IMR-90 (cell line): ENCODE measurements at regions not wholly inside any gene's neighbourhood (a gene's known extent, or its start where the extent isn't known, plus 50 kb on each side); places are given as distances from the start of the nearest gene placed in this dataset.
A peak's percentile ranks its signal among the peaks of the same experiment; 100 is the strongest.

Source experiments
- ATAC-seq: fragments of 200-7000 bp; cut with Tn5 transposase; 2 replicates; pipeline ENCODE4 v1.9.1; 2020; ENCODE audit warnings: low read depth, mild to moderate bottlenecking, moderate library complexity
- BruUV-seq: library from RNA; stranded (reverse); fragments of 400-500 nt; replicated peaks from 2 replicates; lab custom pipeline; 2021; lab: Mats Ljungman, UMichigan
- CTCF ChIA-PET: fragments of 300-600 bp; formaldehyde crosslinking; extraction: SDS; loops from one replicate; lab custom pipeline; 2021; ENCODE audit warnings: antibody characterized with exemption; lab: Yijun Ruan, JAX
- POLR2A ChIA-PET: fragments of 300-600 bp; sonication (Branson Sonifier 250); formaldehyde crosslinking; loops from one replicate; lab custom pipeline; 2022; ENCODE audit warnings: antibody characterized with exemption; ENCODE audit not compliant: unreplicated experiment; lab: Charles Lee
- DNase-seq: peaks from one replicate; pipeline ENCODE4 v3.0.0; 2013
- H2AFZ ChIP-seq: replicated peaks from 2 replicates; pipeline ENCODE3; 2013; ENCODE audit warnings: low read length, mild to moderate bottlenecking; ENCODE audit not compliant: poor library complexity
- H2AK5ac ChIP-seq: 2 replicates; pipeline ENCODE4 v1.6.1; 2013; ENCODE audit warnings: low read depth, low read length, inconsistent platforms
- H2AK9ac ChIP-seq: replicated peaks from 2 replicates; pipeline ENCODE3; 2013; ENCODE audit warnings: mild to moderate bottlenecking, low read depth, low read length, moderate library complexity; ENCODE audit not compliant: poor library complexity
- H2BK120ac ChIP-seq: 2 replicates; pipeline ENCODE4 v1.6.1; 2013; ENCODE audit warnings: low read depth, low read length, inconsistent platforms
- H2BK15ac ChIP-seq: 3 replicates; pipeline ENCODE4 v1.6.1; 2013; ENCODE audit warnings: low read depth, low read length, inconsistent platforms
- H2BK20ac ChIP-seq: 2 replicates; pipeline ENCODE4 v1.6.1; 2013; ENCODE audit warnings: low read depth, mild to moderate bottlenecking, inconsistent platforms, low read length, moderate library complexity
- H2BK5ac ChIP-seq: 2 replicates; pipeline ENCODE4 v1.6.1; 2013; ENCODE audit warnings: mild to moderate bottlenecking, low read depth, low read length, inconsistent platforms; ENCODE audit not compliant: poor library complexity, severe bottlenecking
- H3K14ac ChIP-seq: replicated peaks from 2 replicates; pipeline ENCODE4 v1.6.1; 2013; ENCODE audit warnings: low read depth, low read length, inconsistent platforms
- H3K18ac ChIP-seq: 2 replicates; pipeline ENCODE4 v1.6.1; 2013; ENCODE audit warnings: low read depth, low read length, control low read depth
- H3K23ac ChIP-seq: 2 replicates; pipeline ENCODE4 v1.6.1; 2013; ENCODE audit warnings: low read depth, low read length, inconsistent platforms
- H3K27ac ChIP-seq: 2 replicates; pipeline ENCODE4 v1.5.1; 2013; ENCODE audit warnings: mild to moderate bottlenecking, control low read depth, low read length; ENCODE audit not compliant: insufficient read depth
- H3K27me3 ChIP-seq: 2 replicates; pipeline ENCODE4 v1.6.1; 2013; ENCODE audit warnings: low read length; ENCODE audit not compliant: control insufficient read depth, insufficient read depth
- H3K36me3 ChIP-seq: 2 replicates; pipeline ENCODE4 v1.6.1; 2013; ENCODE audit warnings: low read length, mixed read lengths; ENCODE audit not compliant: control insufficient read depth, insufficient read depth
- H3K4ac ChIP-seq: 2 replicates; pipeline ENCODE4 v1.6.1; 2013; ENCODE audit warnings: low read depth, low read length, inconsistent platforms
- H3K4me1 ChIP-seq: 2 replicates; pipeline ENCODE4 v1.6.1; 2013; ENCODE audit warnings: low read length, mixed read lengths; ENCODE audit not compliant: control insufficient read depth, insufficient read depth
- H3K4me2 ChIP-seq: 2 replicates; pipeline ENCODE4 v1.6.1; 2013; ENCODE audit warnings: low read depth, mild to moderate bottlenecking, control low read depth, low read length, moderate library complexity
- H3K4me3 ChIP-seq: 2 replicates; pipeline ENCODE4 v1.5.1; 2013; ENCODE audit warnings: low read depth, mild to moderate bottlenecking, control low read depth, low read length, moderate library complexity; ENCODE audit not compliant: insufficient read depth
- H3K56ac ChIP-seq: 2 replicates; pipeline ENCODE4 v1.6.1; 2013; ENCODE audit warnings: low read length, inconsistent platforms; ENCODE audit not compliant: insufficient read depth; ENCODE audit errors: extremely low read depth
- H3K79me1 ChIP-seq, 2 experiments: 2 replicates each; pipeline ENCODE4 v1.6.1; 2013; ENCODE audit warnings: low read length in 2 of 2, inconsistent platforms in 1 of 2, low read depth in 1 of 2
- H3K9ac ChIP-seq: 2 replicates; pipeline ENCODE4 v1.6.1; 2013; ENCODE audit warnings: low read depth, low read length, control low read depth
- H3K9me1 ChIP-seq: 2 replicates; pipeline ENCODE4 v1.6.1; 2013; ENCODE audit warnings: low read length, inconsistent platforms; ENCODE audit not compliant: insufficient read depth
- H3K9me3 ChIP-seq: 2 replicates; pipeline ENCODE4 v1.6.1; 2013; ENCODE audit warnings: low read length; ENCODE audit not compliant: control insufficient read depth, insufficient read depth
- H4K20me1 ChIP-seq: 2 replicates; pipeline ENCODE4 v1.6.1; 2013; ENCODE audit warnings: low read length, inconsistent platforms; ENCODE audit not compliant: insufficient read depth
- H4K5ac ChIP-seq: 2 replicates; pipeline ENCODE4 v1.6.1; 2013; ENCODE audit warnings: mild to moderate bottlenecking, low read depth, low read length, control low read depth
- H4K8ac ChIP-seq, 2 experiments: 2 replicates each; pipeline ENCODE4 v1.6.1; 2013; ENCODE audit warnings: low read depth in 2 of 2, low read length in 2 of 2, control low read depth in 1 of 2, inconsistent platforms in 1 of 2
- H4K91ac ChIP-seq: 2 replicates; pipeline ENCODE4 v1.6.1; 2013; ENCODE audit warnings: low read depth, low read length, inconsistent platforms; ENCODE audit not compliant: insufficient read depth
- BHLHE40 ChIP-seq: fragments of 150-350 bp; IDR thresholded peaks from 2 replicates; pipeline ENCODE4 v1.6.1; 2016; ENCODE audit warnings: mild to moderate bottlenecking, low read depth, low read length
- CEBPB ChIP-seq: IDR thresholded peaks from 2 replicates; pipeline ENCODE4 v1.6.1; 2012; ENCODE audit warnings: low read depth, low read length, improper control_type of control experiment
- CHD1 ChIP-seq: IDR thresholded peaks from 2 replicates; pipeline ENCODE4 v1.6.1; 2012; ENCODE audit warnings: low read depth, low read length, improper control_type of control experiment
- CTCF ChIP-seq: conservative IDR thresholded peaks from 2 replicates; pipeline ENCODE4 v1.5.1; 2012; ENCODE audit warnings: mild to moderate bottlenecking, low read depth, low read length, improper control_type of control experiment
- ELK1 ChIP-seq: fragments of 150-350 bp; IDR thresholded peaks from 2 replicates; pipeline ENCODE4 v1.6.1; 2016; ENCODE audit warnings: low read depth, mild to moderate bottlenecking, low read length, moderate library complexity, borderline replicate concordance
- MAFK ChIP-seq: IDR thresholded peaks from 2 replicates; pipeline ENCODE4 v1.6.1; 2012; ENCODE audit warnings: low read depth, low read length, improper control_type of control experiment
- MAZ ChIP-seq: IDR thresholded peaks from 2 replicates; pipeline ENCODE4 v1.6.1; 2012; ENCODE audit warnings: low read depth, mild to moderate bottlenecking, low read length, improper control_type of control experiment, moderate library complexity, borderline replicate concordance
- MXI1 ChIP-seq: IDR thresholded peaks from 2 replicates; pipeline ENCODE4 v1.6.1; 2012; ENCODE audit warnings: low read depth, mild to moderate bottlenecking, low read length, moderate library complexity, borderline replicate concordance
- NFE2L2 ChIP-seq: fragments of 150-350 bp; IDR thresholded peaks from 2 replicates; pipeline ENCODE4 v1.6.1; 2016; ENCODE audit warnings: low read depth, mild to moderate bottlenecking, low read length
- RCOR1 ChIP-seq: IDR thresholded peaks from 2 replicates; pipeline ENCODE4 v1.6.1; 2012; ENCODE audit warnings: mild to moderate bottlenecking, low read length, improper control_type of control experiment; ENCODE audit not compliant: insufficient replicate concordance
- RFX5 ChIP-seq: IDR thresholded peaks from 2 replicates; pipeline ENCODE4 v1.8.0; 2012; ENCODE audit warnings: low read depth, mild to moderate bottlenecking, low read length, moderate library complexity
- SMC3 ChIP-seq: fragments of 150-350 bp; IDR thresholded peaks from 2 replicates; pipeline ENCODE4 v1.6.1; 2016; ENCODE audit warnings: low read depth, mild to moderate bottlenecking, antibody characterized with exemption, low read length, moderate library complexity
- WGBS, 2 experiments: methylation state at CpG; one replicate each; pipeline versions ENCODE4 v1.1.5 to v1.1.7; 2013; ENCODE audit warnings: missing lambda C conversion rate in 2 of 2; ENCODE audit not compliant: insufficient read length in 1 of 2; ENCODE audit errors: extremely low coverage in 2 of 2; 5-methylcytosine and 5-hydroxymethylcytosine counted together
- dilution Hi-C: fragments of 300-500 bp; cut with HindIII; formaldehyde crosslinking; loops from one replicate; pipeline ENCODE4 v1.14.3; 2018; ENCODE audit warnings: low sequenced_read_pairs; ENCODE audit not compliant: unreplicated experiment
- in situ Hi-C: fragments of 300-500 bp; cut with MboI; formaldehyde crosslinking; loops from 3 replicates; pipeline ENCODE4 v1.14.3; 2019; ENCODE audit warnings: low sequenced_read_pairs, inconsistent platforms, mixed read lengths
- intact Hi-C: fragments of 100-400 bp; cut with micrococcal nuclease; formaldehyde crosslinking; loops from 2 replicates; pipeline ENCODE4 v1.10.0; 2022

- no peak for TF ChIP-seq RCOR1
These were observed 148.7 kb downstream of the MEX3B start (continued) for GRCh38 chr15:81897057-81897677.

GRCh38 chr15:81896356-81896755, 149.5 kb downstream of the MEX3B start:
- no peaks in the 10 kb centered on the region for H4K20me1 ChIP-seq
- H3K4me1 ChIP-seq: peaks cover 6% of the 10 kb centered on the region
- no peak overlapping the region for H2AFZ ChIP-seq
- POLR2A ChIA-PET: no interaction called here
- TF ChIP-seq CHD1: no peak
- TF ChIP-seq NFE2L2: no peak
- no peak for TF ChIP-seq MAFK
- no peak for TF ChIP-seq SMC3
- TF ChIP-seq RCOR1: no peak
- TF ChIP-seq MXI1: no peak
- TF ChIP-seq MAZ: no peak
- no peak for TF ChIP-seq CTCF
- no peak for TF ChIP-seq CEBPB
- TF ChIP-seq BHLHE40: no peak
- no peak for TF ChIP-seq RFX5
- no peak for TF ChIP-seq ELK1
- H3K36me3 ChIP-seq: no peaks in the 10 kb centered on the region
- H3K27me3 ChIP-seq: no peaks in the 10 kb centered on the region
- peak overlapping the region; percentile 39; the same call in 1 of the 2 replicates for H3K9ac ChIP-seq
- H4K5ac ChIP-seq: no peak overlapping the region
- dilution Hi-C loops (no loop called here), in situ Hi-C loops (loop anchor here (10.0 kb wide), 1 partner anchor 148 kb away; the partner anchor contains the start of gene MEX3B), intact Hi-C loops (loop anchor here (2.0 kb wide), 1 partner anchor 150 kb away; the partner anchor contains the start of gene MEX3B)
- peak overlapping the region; percentile 85; the same call in 1 of the 2 replicates for H3K27ac ChIP-seq
- H3K79me1 ChIP-seq: no peaks in the 10 kb centered on the region
- peak overlapping the region; percentile 18; the same call in 1 of the 2 replicates for H2AK5ac ChIP-seq
- no peak overlapping the region for H2AK9ac ChIP-seq
- H3K9me3 ChIP-seq: no peaks in the 10 kb centered on the region
- no peak for DNase-seq
- WGBS, 2 experiments: 100% methylated on average over 1 of the region's 3 CpGs; no CpG with 5 or more reads in 1 of the 2 experiments
- H2BK120ac ChIP-seq: peak overlapping the region; percentile 83
- peak overlapping the region; percentile 4 for H3K18ac ChIP-seq
- no peak for ATAC-seq
- H3K4ac ChIP-seq: peak overlapping the region; percentile 59
- H3K56ac ChIP-seq: peak overlapping the region; percentile 80; the same call in 1 of the 2 replicates
- no TSS peak for BruUV-seq
- H3K14ac ChIP-seq: peak overlapping the region; percentile 78
- no peak overlapping the region for H3K4me2 ChIP-seq
- peak overlapping the region; percentile 77 for H2BK20ac ChIP-seq
- peak overlapping the region; percentile 36 for H2BK5ac ChIP-seq
- CTCF ChIA-PET: interaction anchor here (0.6 kb wide), 1 partner anchor 76 kb away, joined by 3 read pairs; no protein-coding TSS in a partner anchor
- H2BK15ac ChIP-seq: peak overlapping the region; percentile 66; the same call in 1 of the 3 replicates
- H4K8ac ChIP-seq: peak overlapping the region; percentile 71 to 76
- no peak overlapping the region for H3K4me3 ChIP-seq
- H3K9me1 ChIP-seq: peaks cover 2% of the 10 kb centered on the region
- H4K91ac ChIP-seq: peak overlapping the region; percentile 61
- H3K23ac ChIP-seq: no peak overlapping the region
